HFFc6 (cell line): ENCODE measurements at regions not wholly inside any gene's neighbourhood (a gene's known extent, or its start where the extent isn't known, plus 50 kb on each side); places are given as distances from the start of the nearest gene placed in this dataset.

ENCODE experiments used
- DNase-seq: peaks from one replicate; pipeline ENCODE4 v3.0.0-alpha.2; 2018
- H3K27ac Mint-ChIP-seq: 2 replicates; pipeline ENCODE4 v1.8.0; 2020; ENCODE audit warnings: mild to moderate bottlenecking, mixed read lengths
- H3K27me3 Mint-ChIP-seq: 2 replicates; pipeline ENCODE4 v1.8.0; 2021; ENCODE audit warnings: mild to moderate bottlenecking, moderate library complexity, mixed read lengths; ENCODE audit not compliant: insufficient read depth
- H3K36me3 Mint-ChIP-seq: 2 replicates; pipeline ENCODE4 v1.8.0; 2021; ENCODE audit warnings: low read depth, mixed read lengths
- H3K4me1 Mint-ChIP-seq: 2 replicates; pipeline ENCODE4 v1.8.0; 2020; ENCODE audit warnings: low read depth, mixed read lengths
- H3K4me3 Mint-ChIP-seq: 2 replicates; pipeline ENCODE4 v1.8.0; 2020; ENCODE audit warnings: mild to moderate bottlenecking, moderate library complexity, mixed read lengths
- H3K9me3 Mint-ChIP-seq: 2 replicates; pipeline ENCODE4 v1.8.0; 2020; ENCODE audit warnings: mild to moderate bottlenecking, mixed read lengths
- CTCF ChIP-seq: fragments of 200-600 bp; sonication (generic); IDR thresholded peaks from 2 replicates; pipeline ENCODE4 v1.5.0; 2021; ENCODE audit warnings: antibody characterized with exemption, mild to moderate bottlenecking

- Mint-ChIP-seq H3K4me3 (no peak overlapping the region), H3K36me3 (no peaks in the 10 kb centered on the region), H3K27ac (no peak overlapping the region), H3K4me1 (peaks cover 17% of the 10 kb centered on the region), H3K9me3 (no peaks in the 10 kb centered on the region), H3K27me3 (peaks cover 24% of the 10 kb centered on the region)
- DNase-seq: no peak
- TF ChIP-seq CTCF: no peak
Measured at GRCh38 chr11:69945157-69945556, 125.9 kb upstream of the FGF3 start.

GRCh38 chr11:69947059-69947792 lies 128.0 kb upstream of the FGF3 start:
- Mint-ChIP-seq H3K27ac (no peak overlapping the region), H3K9me3 (no peaks in the 10 kb centered on the region; the same call in 1 of the 2 replicates), H3K27me3 (peaks cover 24% of the 10 kb centered on the region), H3K4me3 (no peak overlapping the region), H3K36me3 (no peaks in the 10 kb centered on the region), H3K4me1 (peaks cover 17% of the 10 kb centered on the region)
- no peak for TF ChIP-seq CTCF
- DNase-seq: no peak

GRCh38 chr11:69947793-69948255 lies 128.6 kb upstream of the FGF3 start:
- Mint-ChIP-seq H3K4me3 (no peak overlapping the region), H3K36me3 (no peaks in the 10 kb centered on the region), H3K27ac (no peak overlapping the region), H3K9me3 (no peaks in the 10 kb centered on the region; the same call in 1 of the 2 replicates), H3K4me1 (peaks cover 17% of the 10 kb centered on the region), H3K27me3 (peaks cover 25% of the 10 kb centered on the region)
- no peak for DNase-seq
- TF ChIP-seq CTCF: no peak

DNA sequence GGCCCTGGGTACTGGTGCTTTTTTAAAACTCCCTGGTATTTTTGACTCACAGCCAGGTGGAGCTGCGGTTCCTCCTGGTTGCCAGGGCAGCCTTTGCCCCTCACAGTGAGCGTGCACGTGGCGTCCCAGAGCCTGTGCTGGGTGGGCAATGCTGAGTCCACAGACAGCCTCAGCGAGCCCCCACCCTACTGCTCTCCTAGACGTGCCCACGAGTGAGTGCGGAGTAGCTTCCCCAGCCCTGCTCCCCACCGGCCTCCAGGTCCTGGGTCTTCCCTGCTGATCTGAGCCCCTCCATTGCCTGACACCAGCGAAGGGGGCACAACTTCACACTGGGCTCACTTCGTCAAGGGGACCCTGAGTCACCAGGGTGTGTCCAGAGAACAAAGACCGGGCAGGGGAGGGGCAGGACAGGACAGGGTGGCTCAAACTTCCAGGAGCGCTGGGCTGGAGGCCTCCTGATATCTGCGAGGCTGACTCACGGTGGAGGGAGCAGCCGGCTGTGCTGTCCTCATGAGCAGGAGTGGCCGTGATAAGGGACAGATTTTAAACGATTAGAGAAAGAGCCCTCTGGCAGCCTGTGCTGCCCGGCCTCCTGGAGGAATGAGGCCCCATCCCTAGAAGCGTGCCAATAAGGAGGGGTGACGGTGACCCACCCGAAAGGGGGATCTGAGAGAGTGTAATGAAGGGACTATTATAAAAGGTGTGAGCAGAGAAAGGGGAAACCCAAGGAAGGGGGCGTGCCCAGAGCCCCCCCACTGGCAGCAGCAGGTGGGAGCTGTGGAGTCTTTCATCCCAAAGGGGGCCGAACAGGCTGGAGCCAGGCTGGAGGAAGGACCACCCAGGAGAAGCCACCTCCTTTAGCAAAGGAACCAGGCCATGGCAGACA lies 129.3 kb upstream of the FGF3 start:
- no peak; the same call in 1 of the 2 replicates for TF ChIP-seq CTCF
- Mint-ChIP-seq H3K27me3 (peaks cover 25% of the 10 kb centered on the region), H3K9me3 (no peaks in the 10 kb centered on the region; the same call in 1 of the 2 replicates), H3K27ac (peak overlapping the region; percentile 67), H3K4me3 (no peak overlapping the region), H3K4me1 (peaks cover 17% of the 10 kb centered on the region), H3K36me3 (no peaks in the 10 kb centered on the region)
- DNase-seq: no peak

- peaks cover 17% of the 10 kb centered on the region for H3K4me1 Mint-ChIP-seq
- no peak overlapping the region; the same call in 1 of the 2 replicates for H3K27ac Mint-ChIP-seq
Measured at GRCh38 chr11:69949327-69949726, 128.8 kb upstream of the ANO1 start.

More at GRCh38 chr11:69949327-69949726, 128.8 kb upstream of the ANO1 start:
- no peak for TF ChIP-seq CTCF
- Mint-ChIP-seq H3K27me3 (peaks cover 27% of the 10 kb centered on the region), H3K4me3 (no peak overlapping the region), H3K36me3 (no peaks in the 10 kb centered on the region), H3K9me3 (no peaks in the 10 kb centered on the region; the same call in 1 of the 2 replicates)
- peak; percentile 81 for DNase-seq
